ENCODE measurements at regions not wholly inside any gene's neighbourhood (a gene's known extent, or its start where the extent isn't known, plus 50 kb on each side); places are given as distances from the start of the nearest gene placed in this dataset.

- Mint-ChIP-seq H3K4me3 (no peak overlapping the region), H3K27ac (no peak overlapping the region), H3K4me1 (no peaks in the 10 kb centered on the region), H3K27me3 (no peaks in the 10 kb centered on the region), H3K9me3 (ENCODE audit: insufficient read depth) (no peaks in the 10 kb centered on the region)
- H3K36me3 ChIP-seq (replicated peaks in 1 of 2; ENCODE audit: control extremely low read depth in 1 of 2, control insufficient read depth in 1 of 2, extremely low read depth in 1 of 2, insufficient read depth in 2 of 2, low read length in 1 of 2): no peaks in the 10 kb centered on the region
- no peaks in the 10 kb centered on the region for H3K4me1 ChIP-seq (ENCODE audit: control insufficient read depth in 2 of 2, insufficient read depth in 2 of 2, low read length in 2 of 2)
- H3K4me2 ChIP-seq (replicated peaks; ENCODE audit: low read depth, low read length, poor library complexity, severe bottlenecking): no peak overlapping the region
- TF ChIP-seq EZH2 (IDR thresholded peaks at IDR 0.05; ENCODE audit: borderline replicate concordance, insufficient read depth, low read depth, low read length, poor library complexity, severe bottlenecking): no peak
- TF ChIP-seq, protein P1, sequence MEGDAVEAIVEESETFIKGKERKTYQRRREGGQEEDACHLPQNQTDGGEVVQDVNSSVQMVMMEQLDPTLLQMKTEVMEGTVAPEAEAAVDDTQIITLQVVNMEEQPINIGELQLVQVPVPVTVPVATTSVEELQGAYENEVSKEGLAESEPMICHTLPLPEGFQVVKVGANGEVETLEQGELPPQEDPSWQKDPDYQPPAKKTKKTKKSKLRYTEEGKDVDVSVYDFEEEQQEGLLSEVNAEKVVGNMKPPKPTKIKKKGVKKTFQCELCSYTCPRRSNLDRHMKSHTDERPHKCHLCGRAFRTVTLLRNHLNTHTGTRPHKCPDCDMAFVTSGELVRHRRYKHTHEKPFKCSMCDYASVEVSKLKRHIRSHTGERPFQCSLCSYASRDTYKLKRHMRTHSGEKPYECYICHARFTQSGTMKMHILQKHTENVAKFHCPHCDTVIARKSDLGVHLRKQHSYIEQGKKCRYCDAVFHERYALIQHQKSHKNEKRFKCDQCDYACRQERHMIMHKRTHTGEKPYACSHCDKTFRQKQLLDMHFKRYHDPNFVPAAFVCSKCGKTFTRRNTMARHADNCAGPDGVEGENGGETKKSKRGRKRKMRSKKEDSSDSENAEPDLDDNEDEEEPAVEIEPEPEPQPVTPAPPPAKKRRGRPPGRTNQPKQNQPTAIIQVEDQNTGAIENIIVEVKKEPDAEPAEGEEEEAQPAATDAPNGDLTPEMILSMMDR (IDR thresholded peaks at IDR 0.05): no peak
- intact Hi-C loops (cut with micrococcal nuclease): no loop called here
- no peak overlapping the region for H3K4me3 ChIP-seq (ENCODE audit: control extremely low read depth in 1 of 5, extremely low read depth in 1 of 5, insufficient read depth in 1 of 5, low read depth in 2 of 5, low read length in 4 of 5)
- no peaks in the 10 kb centered on the region for H4K20me1 ChIP-seq (ENCODE audit: control insufficient read depth, insufficient read depth, low read length, poor library complexity, severe bottlenecking)
- H3K79me2 ChIP-seq (ENCODE audit: control insufficient read depth, insufficient read depth, low read length): no peaks in the 10 kb centered on the region
- ChIA-PET POLR2A (no interaction called here), CTCF (no interaction called here)
- no peak overlapping the region for H3K9ac ChIP-seq (ENCODE audit: low read length)
- WGBS (ENCODE audit: insufficient coverage): 100% methylated on average over 1 of the region's 5 CpGs
- H3K9me3 ChIP-seq (ENCODE audit: control extremely low read depth in 1 of 3, control insufficient read depth in 2 of 3, insufficient read depth in 1 of 3, low read length in 2 of 3): no peaks in the 10 kb centered on the region
- no peak for ATAC-seq (ENCODE audit: low read depth)
- no peak for DNase-seq
- H3K27me3 ChIP-seq (replicated peaks in 1 of 4; ENCODE audit: control extremely low read depth in 1 of 4, control insufficient read depth in 3 of 4, insufficient read depth in 4 of 4, low read length in 3 of 4): no peaks in the 10 kb centered on the region
- no peak overlapping the region for H2AFZ ChIP-seq (ENCODE audit: insufficient read depth, low read depth, low read length, poor library complexity, severe bottlenecking)
- H3K27ac ChIP-seq (ENCODE audit: low read length in 2 of 2): no peak overlapping the region
Observed at GRCh38 chr20:40851051-40851450, 162.0 kb upstream of the MAFB start.

GRCh38 chr20:40855269-40855668 lies 166.2 kb upstream of the MAFB start:
- H3K4me3 ChIP-seq (ENCODE audit: control extremely low read depth in 1 of 5, extremely low read depth in 1 of 5, insufficient read depth in 1 of 5, low read depth in 2 of 5, low read length in 4 of 5): no peak overlapping the region
- no peak for TF ChIP-seq EZH2 (IDR thresholded peaks at IDR 0.05; ENCODE audit: borderline replicate concordance, insufficient read depth, low read depth, low read length, poor library complexity, severe bottlenecking)
- TF ChIP-seq, protein P1 (IDR thresholded peaks at IDR 0.05): no peak
- H3K9me3 ChIP-seq (ENCODE audit: control extremely low read depth in 1 of 3, control insufficient read depth in 2 of 3, insufficient read depth in 1 of 3, low read length in 2 of 3): no peaks in the 10 kb centered on the region
- no peaks in the 10 kb centered on the region for H3K9me3 Mint-ChIP-seq (ENCODE audit: insufficient read depth)
- H3K4me3 Mint-ChIP-seq: no peak overlapping the region
- no CpG with 5 or more reads among the region's 1 CpG for WGBS (ENCODE audit: insufficient coverage)
- no peak overlapping the region for H3K4me2 ChIP-seq (replicated peaks; ENCODE audit: low read depth, low read length, poor library complexity, severe bottlenecking)
- no peak overlapping the region for H3K27ac ChIP-seq (ENCODE audit: low read length in 2 of 2)
- ChIA-PET CTCF (no interaction called here), POLR2A (no interaction called here)
- no peaks in the 10 kb centered on the region for H3K4me1 Mint-ChIP-seq
- peaks cover 4% of the 10 kb centered on the region for H3K27me3 Mint-ChIP-seq
- no peaks in the 10 kb centered on the region for H3K4me1 ChIP-seq (ENCODE audit: control insufficient read depth in 2 of 2, insufficient read depth in 2 of 2, low read length in 2 of 2)
- no peaks in the 10 kb centered on the region for H3K79me2 ChIP-seq (ENCODE audit: control insufficient read depth, insufficient read depth, low read length)
- H3K36me3 ChIP-seq (replicated peaks in 1 of 2; ENCODE audit: control extremely low read depth in 1 of 2, control insufficient read depth in 1 of 2, extremely low read depth in 1 of 2, insufficient read depth in 2 of 2, low read length in 1 of 2): no peaks in the 10 kb centered on the region
- DNase-seq (no peak), ATAC-seq (ENCODE audit: low read depth) (no peak)
- H2AFZ ChIP-seq (ENCODE audit: insufficient read depth, low read depth, low read length, poor library complexity, severe bottlenecking): no peak overlapping the region
- no peak overlapping the region for H3K27ac Mint-ChIP-seq
- intact Hi-C loops (cut with micrococcal nuclease): no loop called here
- H3K9ac ChIP-seq (ENCODE audit: low read length): no peak overlapping the region
- H3K27me3 ChIP-seq (replicated peaks in 1 of 4; ENCODE audit: control extremely low read depth in 1 of 4, control insufficient read depth in 3 of 4, insufficient read depth in 4 of 4, low read length in 3 of 4): no peaks in the 10 kb centered on the region
- no peaks in the 10 kb centered on the region for H4K20me1 ChIP-seq (ENCODE audit: control insufficient read depth, insufficient read depth, low read length, poor library complexity, severe bottlenecking)

Measured in B cell (primary cell).